Kidney (tissue), 13 donors: ENCODE measurements at regions not wholly inside any gene's neighbourhood (a gene's known extent, or its start where the extent isn't known, plus 50 kb on each side); places are given as distances from the start of the nearest gene placed in this dataset.

ENCODE experiments used
- DNase-seq, 5 donors: peaks; one replicate each; pipeline ENCODE4 v3.0.0-alpha.2; 2013 to 2020
- FAIRE-seq: peaks from 2 replicates; lab custom pipeline; 2012; peaks lifted over from hg19 to GRCh38; lab: Jason Lieb, UNC
- H3K27ac ChIP-seq, 2 donors: one replicate each; pipeline ENCODE4 v1.7.0; 2013; ENCODE audit warnings: low read depth in 2 of 2, low read length in 2 of 2, inconsistent platforms in 1 of 2
- H3K27me3 ChIP-seq: one replicate; pipeline ENCODE4 v1.7.1; 2013; ENCODE audit warnings: low read length, inconsistent platforms; ENCODE audit not compliant: control insufficient read depth, insufficient read depth
- H3K36me3 ChIP-seq, 3 donors: one replicate each; pipeline versions ENCODE4 v1.7.0 to v1.7.1; 2013; ENCODE audit warnings: low read length in 3 of 3, control low read depth in 1 of 3, inconsistent platforms in 1 of 3; ENCODE audit not compliant: insufficient read depth in 3 of 3, control insufficient read depth in 2 of 3
- H3K4me1 ChIP-seq, 3 donors: one replicate each; pipeline versions ENCODE4 v1.7.0 to v1.7.1; 2013; ENCODE audit warnings: low read length in 3 of 3, inconsistent platforms in 1 of 3, low read depth in 1 of 3; ENCODE audit not compliant: control insufficient read depth in 2 of 3, insufficient read depth in 2 of 3
- H3K4me3 ChIP-seq, 3 donors: one replicate each; pipeline versions ENCODE4 v1.7.0 to v1.8.1; 2013; ENCODE audit warnings: low read length in 3 of 3, control low read depth in 1 of 3, inconsistent platforms in 1 of 3
- H3K9ac ChIP-seq, 3 donors: one replicate each; pipeline versions ENCODE4 v1.7.0 to v1.7.1; 2013; ENCODE audit warnings: low read length in 3 of 3, control low read depth in 1 of 3, inconsistent platforms in 1 of 3
- H3K9me3 ChIP-seq, 3 donors: one replicate each; pipeline versions ENCODE4 v1.7.0 to v1.7.1; 2013; ENCODE audit warnings: low read length in 3 of 3, control low read depth in 1 of 3, inconsistent platforms in 1 of 3; ENCODE audit not compliant: control insufficient read depth in 2 of 3, insufficient read depth in 1 of 3
- intact Hi-C: fragments of 100-400 bp; cut with DNase I; formaldehyde crosslinking; loops from one replicate; pipeline ENCODE4 v1.11.1; 2022
- TF ChIP-seq, protein P1 (sequence below): IDR thresholded peaks from 3 replicates; pipeline ENCODE4 v1.5.1; 2012; ENCODE audit warnings: mild to moderate bottlenecking, moderate library complexity, borderline replicate concordance; ENCODE audit not compliant: insufficient read depth; ENCODE audit errors: extremely low read depth
- donor health status: control.
- donor health status: control.
- donor health status: control.
- donor health status: control.
- donor health status: control.
- donor health status: DM: yes; HTN: yes; CAD: no.
- donor health status: Normal renal cell carcinoma (clear cell type).

DNA sequence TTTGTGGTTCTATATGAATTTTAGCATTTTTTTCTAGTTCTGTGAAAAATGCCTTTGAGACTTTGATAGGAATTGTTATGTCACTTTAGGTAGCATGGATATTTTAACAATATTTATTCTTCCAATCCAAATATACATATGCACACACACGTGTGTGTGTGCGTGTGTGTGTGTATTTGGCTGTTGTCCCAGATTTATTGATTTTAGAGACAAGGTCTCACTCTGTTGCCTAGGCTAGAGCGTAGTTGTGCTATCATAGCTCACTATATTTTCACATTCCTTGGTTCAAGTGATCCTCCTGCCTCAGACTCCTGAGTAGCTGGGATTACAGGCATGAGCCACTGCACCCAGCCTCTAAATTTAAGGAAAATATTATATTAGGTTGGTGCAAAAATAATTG, 162.5 kb upstream of the TRIM24 start:
- FAIRE-seq (no peak), DNase-seq (no peak)
- Histone ChIP-seq H3K9ac (no peak overlapping the region), H3K4me1 (no peaks in the 10 kb centered on the region), H3K4me3 (no peak overlapping the region), H3K27me3 (no peaks in the 10 kb centered on the region), H3K9me3 (no peaks in the 10 kb centered on the region), H3K36me3 (no peaks in the 10 kb centered on the region), H3K27ac (no peak overlapping the region)
- TF ChIP-seq, protein P1, sequence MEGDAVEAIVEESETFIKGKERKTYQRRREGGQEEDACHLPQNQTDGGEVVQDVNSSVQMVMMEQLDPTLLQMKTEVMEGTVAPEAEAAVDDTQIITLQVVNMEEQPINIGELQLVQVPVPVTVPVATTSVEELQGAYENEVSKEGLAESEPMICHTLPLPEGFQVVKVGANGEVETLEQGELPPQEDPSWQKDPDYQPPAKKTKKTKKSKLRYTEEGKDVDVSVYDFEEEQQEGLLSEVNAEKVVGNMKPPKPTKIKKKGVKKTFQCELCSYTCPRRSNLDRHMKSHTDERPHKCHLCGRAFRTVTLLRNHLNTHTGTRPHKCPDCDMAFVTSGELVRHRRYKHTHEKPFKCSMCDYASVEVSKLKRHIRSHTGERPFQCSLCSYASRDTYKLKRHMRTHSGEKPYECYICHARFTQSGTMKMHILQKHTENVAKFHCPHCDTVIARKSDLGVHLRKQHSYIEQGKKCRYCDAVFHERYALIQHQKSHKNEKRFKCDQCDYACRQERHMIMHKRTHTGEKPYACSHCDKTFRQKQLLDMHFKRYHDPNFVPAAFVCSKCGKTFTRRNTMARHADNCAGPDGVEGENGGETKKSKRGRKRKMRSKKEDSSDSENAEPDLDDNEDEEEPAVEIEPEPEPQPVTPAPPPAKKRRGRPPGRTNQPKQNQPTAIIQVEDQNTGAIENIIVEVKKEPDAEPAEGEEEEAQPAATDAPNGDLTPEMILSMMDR = no peak
- intact Hi-C loops = no loop called here

DNA sequence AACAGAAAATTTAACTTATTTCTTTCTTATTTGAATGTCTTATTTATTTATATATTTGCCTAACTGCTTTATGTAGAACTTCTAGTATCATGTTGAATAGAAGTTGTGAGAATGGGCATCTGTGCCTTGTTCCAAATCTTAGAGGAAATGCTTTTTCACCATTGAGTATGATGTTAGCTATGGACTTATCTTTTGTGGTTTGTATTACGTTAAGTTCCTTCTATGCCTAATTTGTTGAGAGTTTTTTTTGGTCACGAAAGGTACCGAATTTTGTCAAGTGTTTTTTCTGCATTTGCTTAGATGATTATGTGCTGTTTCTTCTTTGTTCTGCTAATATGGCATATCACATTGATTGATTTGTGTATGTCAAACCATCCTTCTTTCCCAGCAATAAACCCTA, 161.0 kb upstream of the TRIM24 start:
- FAIRE-seq = no peak
- Histone ChIP-seq H3K27me3 (no peaks in the 10 kb centered on the region), H3K27ac (no peak overlapping the region), H3K9me3 (peaks cover 0 to 2% (median 0%) of the 10 kb centered on the region in 3 donors), H3K4me3 (no peak overlapping the region), H3K9ac (no peak overlapping the region), H3K4me1 (no peaks in the 10 kb centered on the region), H3K36me3 (no peaks in the 10 kb centered on the region)
- intact Hi-C loops = no loop called here
- DNase-seq = no peak
- TF ChIP-seq, protein P1 = no peak

DNA sequence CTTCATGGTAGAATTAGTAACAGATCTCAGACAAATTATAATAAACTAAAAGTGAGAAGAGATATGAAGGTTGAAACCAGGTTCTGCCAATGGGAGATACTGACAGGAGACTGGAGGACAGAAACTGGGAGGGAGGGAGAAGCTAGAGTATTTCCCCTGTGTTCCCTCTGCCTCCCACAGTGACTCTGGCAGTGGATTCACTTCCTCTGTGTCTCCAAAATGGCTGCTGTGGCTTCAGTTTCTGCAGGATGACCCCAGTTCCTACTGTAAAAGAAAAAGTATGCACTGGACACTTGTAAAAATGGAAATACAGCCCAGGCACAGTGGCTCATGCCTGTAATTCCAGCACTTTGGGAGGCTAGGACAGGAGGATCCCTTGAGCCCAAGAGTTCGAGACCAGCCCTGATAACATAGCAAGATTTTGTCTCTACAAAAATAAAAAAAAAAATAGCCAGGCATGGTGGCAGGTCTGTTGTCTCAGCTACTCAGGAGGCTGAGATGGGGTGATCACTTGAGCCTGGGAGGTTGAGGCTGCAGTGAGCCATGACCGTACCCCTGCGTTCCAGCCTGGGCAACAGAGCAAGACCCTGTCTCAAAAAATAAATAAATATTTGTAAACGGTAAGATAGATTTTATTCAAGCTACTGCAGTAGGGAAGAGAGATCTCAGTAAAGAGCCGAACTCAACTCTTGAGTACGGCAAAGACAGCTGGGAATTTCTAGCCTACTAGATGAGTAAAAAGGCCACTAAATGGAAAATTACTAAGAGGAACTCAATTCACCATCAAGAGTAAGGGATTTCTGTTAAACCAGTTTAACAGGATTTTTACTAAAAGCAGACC, 156.6 kb upstream of the TRIM24 start:
- TF ChIP-seq, protein P1 = no peak
- FAIRE-seq = no peak
- no peak overlapping the region for H3K27ac ChIP-seq

More for the DNA sequence above, 156.6 kb upstream of the TRIM24 start:
- intact Hi-C loops = no loop called here
- no peak overlapping the region for H3K9ac ChIP-seq
- H3K4me1 ChIP-seq = peaks cover 0 to 4% (median 0%) of the 10 kb centered on the region in 3 donors
- no peak for DNase-seq
- H3K4me3 ChIP-seq = no peak overlapping the region
- H3K27me3 ChIP-seq = no peaks in the 10 kb centered on the region
- H3K9me3 ChIP-seq = peaks cover 0 to 4% (median 0%) of the 10 kb centered on the region in 3 donors
- H3K36me3 ChIP-seq = no peaks in the 10 kb centered on the region
